ENCODE measurements at regions not wholly inside any gene's neighbourhood (a gene's known extent, or its start where the extent isn't known, plus 50 kb on each side); places are given as distances from the start of the nearest gene placed in this dataset.

DNA sequence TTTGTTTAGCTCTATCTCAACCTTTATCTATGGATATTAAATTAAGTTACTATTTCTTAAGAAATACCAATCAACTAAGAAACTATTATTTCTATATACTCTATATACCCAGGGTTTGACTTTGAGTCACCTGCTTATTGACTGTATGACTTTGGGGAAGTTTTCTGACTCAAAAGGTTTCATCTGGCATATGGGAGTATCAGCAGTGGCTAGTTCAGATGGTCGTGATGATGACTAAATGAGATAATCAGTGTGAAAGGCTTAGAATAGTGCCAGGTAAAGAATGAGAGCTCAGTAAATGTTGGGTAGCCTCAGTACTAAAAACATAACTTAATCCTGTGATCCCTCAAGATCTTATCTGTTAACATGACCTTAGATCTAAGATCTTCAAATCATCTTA, 179.7 kb upstream of the ISL1 start:
- TF ChIP-seq GATA2 (IDR thresholded peaks at IDR 0.05; ENCODE audit: insufficient read depth, insufficient read length, low read depth, low read length) (no peak), EZH2 (IDR thresholded peaks at IDR 0.05; ENCODE audit: borderline replicate concordance, low read depth, low read length, severe bottlenecking) (no peak), POLR2AphosphoS5 (IDR thresholded peaks at IDR 0.05; ENCODE audit: insufficient read depth, low read depth, low read length) (no peak), POLR2A (IDR thresholded peaks at IDR 0.05; ENCODE audit: low read depth, low read length) (no peak)
- TF ChIP-seq, protein P1, sequence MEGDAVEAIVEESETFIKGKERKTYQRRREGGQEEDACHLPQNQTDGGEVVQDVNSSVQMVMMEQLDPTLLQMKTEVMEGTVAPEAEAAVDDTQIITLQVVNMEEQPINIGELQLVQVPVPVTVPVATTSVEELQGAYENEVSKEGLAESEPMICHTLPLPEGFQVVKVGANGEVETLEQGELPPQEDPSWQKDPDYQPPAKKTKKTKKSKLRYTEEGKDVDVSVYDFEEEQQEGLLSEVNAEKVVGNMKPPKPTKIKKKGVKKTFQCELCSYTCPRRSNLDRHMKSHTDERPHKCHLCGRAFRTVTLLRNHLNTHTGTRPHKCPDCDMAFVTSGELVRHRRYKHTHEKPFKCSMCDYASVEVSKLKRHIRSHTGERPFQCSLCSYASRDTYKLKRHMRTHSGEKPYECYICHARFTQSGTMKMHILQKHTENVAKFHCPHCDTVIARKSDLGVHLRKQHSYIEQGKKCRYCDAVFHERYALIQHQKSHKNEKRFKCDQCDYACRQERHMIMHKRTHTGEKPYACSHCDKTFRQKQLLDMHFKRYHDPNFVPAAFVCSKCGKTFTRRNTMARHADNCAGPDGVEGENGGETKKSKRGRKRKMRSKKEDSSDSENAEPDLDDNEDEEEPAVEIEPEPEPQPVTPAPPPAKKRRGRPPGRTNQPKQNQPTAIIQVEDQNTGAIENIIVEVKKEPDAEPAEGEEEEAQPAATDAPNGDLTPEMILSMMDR (IDR thresholded peaks at IDR 0.05; ENCODE audit: extremely low read depth in 1 of 2, insufficient read depth in 1 of 2, low read depth in 1 of 2, low read length in 2 of 2) = no peak
- TF ChIP-seq, protein P2, sequence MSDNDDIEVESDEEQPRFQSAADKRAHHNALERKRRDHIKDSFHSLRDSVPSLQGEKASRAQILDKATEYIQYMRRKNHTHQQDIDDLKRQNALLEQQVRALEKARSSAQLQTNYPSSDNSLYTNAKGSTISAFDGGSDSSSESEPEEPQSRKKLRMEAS (IDR thresholded peaks at IDR 0.05; ENCODE audit: insufficient read depth, insufficient read length) = no peak

Data from endothelial cell of umbilical vein (primary cell).